Nephron progenitor cell (in vitro differentiated cells): ENCODE measurements at regions not wholly inside any gene's neighbourhood (a gene's known extent, or its start where the extent isn't known, plus 50 kb on each side); places are given as distances from the start of the nearest gene placed in this dataset.
A peak's percentile ranks its signal among the peaks of the same experiment; 100 is the strongest.
"Not testable (repeated sequence)": the region's sequence is repeated elsewhere in the genome, so short reads cannot be mapped to it uniquely, and the experiment has no call there.

ENCODE experiments used
- DNase-seq: peaks from one replicate; pipeline ENCODE4 v3.0.0; 2021
- H3K27ac Mint-ChIP-seq: 2 replicates; pipeline ENCODE4 v1.8.0; 2021; ENCODE audit warnings: mild to moderate bottlenecking, moderate library complexity, mixed read lengths
- H3K27me3 Mint-ChIP-seq: 2 replicates; pipeline ENCODE4 v1.8.0; 2021; ENCODE audit warnings: mild to moderate bottlenecking, low read depth, mixed read lengths; ENCODE audit not compliant: poor library complexity
- H3K36me3 Mint-ChIP-seq: 2 replicates; pipeline ENCODE4 v1.8.0; 2021; ENCODE audit warnings: low read depth, mixed read lengths
- H3K4me1 Mint-ChIP-seq: 2 replicates; pipeline ENCODE4 v1.8.0; 2021; ENCODE audit warnings: mixed read lengths
- H3K4me3 Mint-ChIP-seq: 2 replicates; pipeline ENCODE4 v1.8.0; 2021; ENCODE audit warnings: mild to moderate bottlenecking, moderate library complexity, mixed read lengths
- H3K9me3 Mint-ChIP-seq: 2 replicates; pipeline ENCODE4 v1.8.0; 2021; ENCODE audit warnings: mild to moderate bottlenecking, moderate library complexity, mixed read lengths
- CTCF ChIP-seq: fragments of 200-600 bp; sonication (generic); IDR thresholded peaks from 2 replicates; pipeline ENCODE4 v1.5.0; 2021; ENCODE audit warnings: antibody characterized with exemption

DNA sequence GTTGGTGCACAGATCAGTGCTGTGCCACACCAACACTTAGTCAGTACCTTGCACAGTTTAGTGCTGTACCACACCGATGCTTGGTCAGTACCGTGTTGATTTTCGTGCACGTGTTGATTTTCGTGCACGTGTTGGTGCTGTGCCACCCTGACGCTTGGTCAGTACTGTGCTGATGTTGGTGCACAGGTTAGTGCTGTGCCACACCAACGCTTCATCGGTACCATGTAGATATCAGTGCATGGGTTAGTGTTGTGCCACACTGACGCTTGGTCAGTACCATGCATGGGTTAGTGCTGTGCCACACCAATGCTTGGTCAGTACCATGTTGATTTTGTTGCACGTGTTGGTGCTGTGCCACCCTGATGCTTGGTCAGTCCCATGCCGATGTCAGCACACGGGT, 103.5 kb downstream of the NPIPB11 start:
- Mint-ChIP-seq H3K9me3 (no peaks in the 10 kb centered on the region), H3K27ac (no peak overlapping the region), H3K27me3 (peaks cover 4% of the 10 kb centered on the region), H3K4me3 (no peak overlapping the region), H3K36me3 (no peaks in the 10 kb centered on the region), H3K4me1 (peaks cover 47% of the 10 kb centered on the region)
- DNase-seq, result no peak
- TF ChIP-seq CTCF, result no peak

GRCh38 chr16:29302433-29302832, 104.1 kb downstream of the NPIPB11 start:
- not testable (repeated sequence) for H3K9me3 Mint-ChIP-seq, DNase-seq, H3K4me3 Mint-ChIP-seq, H3K36me3 Mint-ChIP-seq, H3K27me3 Mint-ChIP-seq, H3K27ac Mint-ChIP-seq
- H3K4me1 Mint-ChIP-seq, result peaks cover 42% of the 10 kb centered on the region

DNA sequence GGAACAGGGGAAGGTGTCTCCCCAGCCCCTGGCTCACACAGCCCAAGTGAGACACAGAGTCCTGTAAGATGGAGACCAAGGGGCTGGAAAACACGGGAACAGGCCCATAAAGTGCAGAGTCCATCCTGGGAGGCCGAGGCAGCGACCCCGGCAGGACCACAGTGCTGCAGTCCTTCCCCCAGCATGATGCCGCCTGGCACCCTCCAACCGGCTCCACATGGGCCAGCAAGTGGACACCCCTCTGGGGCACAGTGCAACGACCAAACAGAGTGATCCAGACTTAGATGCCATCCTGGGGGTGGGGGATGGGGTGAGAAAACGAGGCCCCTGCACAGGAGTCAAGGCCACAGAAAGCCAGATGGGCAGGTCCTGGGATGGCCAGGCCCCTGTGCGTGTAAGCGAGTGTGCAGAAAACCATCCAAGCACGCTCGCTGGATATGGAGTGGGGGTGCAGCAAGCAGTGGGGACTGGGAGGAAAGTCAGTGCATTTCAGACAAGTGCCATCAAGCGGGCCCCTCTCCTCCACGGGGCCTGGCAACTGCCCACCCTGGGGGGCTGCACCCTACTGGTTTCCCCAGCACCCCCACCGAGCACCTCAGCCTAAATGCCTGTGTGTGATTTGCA, 104.7 kb downstream of the NPIPB11 start:
- H3K36me3 Mint-ChIP-seq, H3K27ac Mint-ChIP-seq, H3K9me3 Mint-ChIP-seq, H3K27me3 Mint-ChIP-seq, H3K4me3 Mint-ChIP-seq, DNase-seq: not testable (repeated sequence)
- H3K4me1 Mint-ChIP-seq, result peaks cover 37% of the 10 kb centered on the region

- H3K27ac Mint-ChIP-seq, DNase-seq, H3K27me3 Mint-ChIP-seq: not testable (repeated sequence)
Observed at GRCh38 chr16:29300541-29301535, 105.7 kb downstream of the NPIPB11 start.

GRCh38 chr16:29300030-29300491, 106.5 kb downstream of the NPIPB11 start:
- H3K27me3 Mint-ChIP-seq, H3K27ac Mint-ChIP-seq, DNase-seq, H3K4me3 Mint-ChIP-seq, H3K36me3 Mint-ChIP-seq, H3K9me3 Mint-ChIP-seq: not testable (repeated sequence)
- peaks cover 39% of the 10 kb centered on the region for H3K4me1 Mint-ChIP-seq

More at GRCh38 chr16:29300541-29301535, 105.7 kb downstream of the NPIPB11 start:
- not testable (repeated sequence) for H3K36me3 Mint-ChIP-seq, H3K4me3 Mint-ChIP-seq, H3K9me3 Mint-ChIP-seq
- H3K4me1 Mint-ChIP-seq, result peaks cover 36% of the 10 kb centered on the region

DNA sequence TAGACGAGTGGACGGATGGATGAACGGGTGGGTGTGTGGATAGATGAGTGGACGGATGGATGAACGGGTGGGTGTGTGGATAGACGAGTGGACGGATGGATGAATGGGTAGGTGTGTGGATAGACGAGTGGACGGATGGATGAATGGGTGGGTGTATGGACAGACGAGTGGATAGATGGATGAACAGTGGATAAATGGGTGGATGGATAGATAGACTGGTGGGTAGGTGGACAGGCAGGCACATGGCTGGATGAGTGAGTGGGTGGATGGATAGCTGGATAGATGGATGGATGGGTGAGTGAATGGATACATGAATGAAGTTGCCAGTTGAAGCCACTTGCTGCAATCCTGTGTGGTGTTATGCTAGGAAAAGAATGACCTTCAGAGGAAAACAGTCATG, 107.5 kb downstream of the NPIPB11 start:
- H3K9me3 Mint-ChIP-seq, DNase-seq, H3K4me3 Mint-ChIP-seq, H3K36me3 Mint-ChIP-seq, H3K27me3 Mint-ChIP-seq, H3K27ac Mint-ChIP-seq: not testable (repeated sequence)
- peaks cover 37% of the 10 kb centered on the region for H3K4me1 Mint-ChIP-seq

- not testable (repeated sequence) for H3K4me3 Mint-ChIP-seq, H3K36me3 Mint-ChIP-seq, H3K27me3 Mint-ChIP-seq, H3K9me3 Mint-ChIP-seq, DNase-seq, H3K27ac Mint-ChIP-seq
- H3K4me1 Mint-ChIP-seq, result peaks cover 36% of the 10 kb centered on the region
Observed at GRCh38 chr16:29298307-29298706, 108.2 kb downstream of the NPIPB11 start.

- H3K27ac Mint-ChIP-seq, H3K4me3 Mint-ChIP-seq: not testable (repeated sequence)
Observed at GRCh38 chr16:29297809-29298177, 108.7 kb downstream of the NPIPB11 start.

DNA sequence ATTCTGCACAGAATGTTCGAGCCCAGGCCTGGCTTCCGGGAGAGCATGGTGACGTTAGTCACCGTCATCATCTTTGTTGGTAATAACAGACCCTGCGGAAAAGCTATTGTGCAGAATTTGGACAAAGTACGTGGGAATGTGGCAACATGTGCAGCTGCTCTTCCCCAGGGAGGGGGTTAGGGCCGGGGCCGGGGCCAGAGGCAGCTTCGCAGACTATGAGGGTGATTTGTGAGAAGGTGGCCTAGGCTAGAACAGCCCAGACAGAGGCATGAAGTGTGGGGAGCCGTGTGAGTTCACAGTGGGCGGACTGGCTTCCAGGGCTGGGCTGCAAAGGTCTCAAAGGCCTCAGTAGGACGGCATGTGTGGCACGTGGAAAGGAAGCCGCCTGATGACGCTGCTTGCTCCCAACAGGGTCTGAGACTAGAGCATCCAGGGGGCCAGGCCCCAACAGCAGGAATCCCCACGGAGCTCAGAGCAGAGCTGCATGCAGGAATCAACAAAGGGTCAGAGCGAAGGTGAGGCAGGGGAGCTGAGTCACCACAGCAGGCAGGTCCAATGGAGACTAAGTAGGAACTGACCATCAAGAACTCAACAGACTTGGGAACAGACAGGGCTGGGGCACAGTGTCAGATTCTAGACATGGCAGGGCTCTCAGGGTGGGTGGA, 109.2 kb downstream of the NPIPB11 start:
- not testable (repeated sequence) for H3K36me3 Mint-ChIP-seq, H3K4me3 Mint-ChIP-seq, H3K27ac Mint-ChIP-seq, H3K9me3 Mint-ChIP-seq, H3K27me3 Mint-ChIP-seq, DNase-seq
- H3K4me1 Mint-ChIP-seq, result peaks cover 43% of the 10 kb centered on the region

More at GRCh38 chr16:29297809-29298177, 108.7 kb downstream of the NPIPB11 start:
- H3K9me3 Mint-ChIP-seq, H3K36me3 Mint-ChIP-seq, H3K27me3 Mint-ChIP-seq, DNase-seq: not testable (repeated sequence)
- peaks cover 40% of the 10 kb centered on the region for H3K4me1 Mint-ChIP-seq

GRCh38 chr16:29296176-29296575, 110.3 kb downstream of the NPIPB11 start:
- H3K36me3 Mint-ChIP-seq, DNase-seq, H3K4me3 Mint-ChIP-seq, H3K27me3 Mint-ChIP-seq, H3K27ac Mint-ChIP-seq, H3K9me3 Mint-ChIP-seq: not testable (repeated sequence)
- H3K4me1 Mint-ChIP-seq, result peaks cover 45% of the 10 kb centered on the region

DNA sequence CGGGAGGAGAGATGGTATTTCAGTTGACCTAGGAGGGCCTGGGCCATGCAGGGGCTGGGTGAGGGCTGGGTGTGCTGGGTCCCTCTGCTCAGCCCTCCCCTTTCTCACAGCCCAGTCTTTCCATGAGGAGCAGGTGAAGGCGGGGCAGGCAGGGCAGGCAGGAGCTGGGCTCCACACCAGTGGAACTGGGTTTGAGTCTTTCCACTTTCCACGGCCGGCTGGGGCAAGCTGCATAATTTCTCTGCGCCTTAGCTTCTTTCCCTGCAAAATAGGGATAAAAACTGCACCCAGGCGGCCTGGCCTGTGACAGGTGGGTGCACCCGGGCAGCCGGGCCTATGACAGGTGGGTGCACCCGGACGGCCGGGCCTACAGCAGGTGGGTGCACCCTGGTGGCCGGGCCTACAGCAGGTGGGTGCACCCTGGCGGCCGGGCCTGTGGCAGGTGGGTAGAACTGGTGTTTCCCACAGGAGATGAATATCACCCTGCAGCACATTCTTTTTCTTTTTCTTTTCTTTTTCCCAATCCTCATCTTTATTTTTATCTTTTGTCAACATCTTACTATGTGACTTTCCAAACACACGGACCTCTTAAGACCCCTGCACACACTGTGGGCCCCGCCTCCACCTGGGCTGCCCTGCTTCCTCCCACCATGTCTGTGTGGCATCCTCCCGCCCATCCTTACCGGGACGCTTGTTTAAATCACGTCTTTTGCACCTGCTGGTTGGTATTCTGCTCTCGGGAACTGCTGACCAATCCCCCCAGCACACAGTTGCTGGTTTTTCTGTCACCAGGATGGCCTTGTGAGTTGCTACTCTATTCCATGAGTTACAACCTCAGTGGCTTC, 111.3 kb downstream of the NPIPB11 start:
- peak overlapping the region; percentile 89 for H3K27ac Mint-ChIP-seq
- H3K4me1 Mint-ChIP-seq, result peaks cover 44% of the 10 kb centered on the region
- not testable (repeated sequence) for H3K9me3 Mint-ChIP-seq, H3K36me3 Mint-ChIP-seq, H3K4me3 Mint-ChIP-seq, H3K27me3 Mint-ChIP-seq, DNase-seq

- not testable (repeated sequence) for DNase-seq, H3K36me3 Mint-ChIP-seq, H3K4me3 Mint-ChIP-seq, H3K27me3 Mint-ChIP-seq, H3K9me3 Mint-ChIP-seq, H3K27ac Mint-ChIP-seq
- peaks cover 50% of the 10 kb centered on the region for H3K4me1 Mint-ChIP-seq
Observed at GRCh38 chr16:29294400-29294933, 112.0 kb downstream of the NPIPB11 start.
